Neural crest cell (in vitro differentiated cells): ENCODE measurements at regions not wholly inside any gene's neighbourhood (a gene's known extent, or its start where the extent isn't known, plus 50 kb on each side); places are given as distances from the start of the nearest gene placed in this dataset.

ENCODE experiments used
- DNase-seq: peaks from one replicate; pipeline ENCODE4 v3.0.0; 2021; ENCODE audit warnings: low read depth, mixed read lengths, low spot score
- H3K27ac Mint-ChIP-seq: one replicate; pipeline ENCODE4 v1.8.0; 2021; ENCODE audit warnings: mild to moderate bottlenecking, mixed read lengths; ENCODE audit not compliant: unreplicated experiment
- H3K27me3 Mint-ChIP-seq: 2 replicates; pipeline ENCODE4 v1.8.0; 2021; ENCODE audit warnings: low read depth, mild to moderate bottlenecking, mixed read lengths
- H3K36me3 Mint-ChIP-seq: 2 replicates; pipeline ENCODE4 v1.8.0; 2021; ENCODE audit warnings: low read depth, mild to moderate bottlenecking, mixed read lengths
- H3K4me1 Mint-ChIP-seq: 2 replicates; pipeline ENCODE4 v1.8.0; 2021; ENCODE audit warnings: mixed read lengths
- H3K4me3 Mint-ChIP-seq: one replicate; pipeline ENCODE4 v1.8.0; 2021; ENCODE audit warnings: mild to moderate bottlenecking, mixed read lengths
- H3K9me3 Mint-ChIP-seq: 2 replicates; pipeline ENCODE4 v1.8.0; 2021; ENCODE audit warnings: mixed read lengths
- CTCF ChIP-seq: fragments of 200-600 bp; sonication (generic); conservative IDR thresholded peaks from 2 replicates; pipeline ENCODE4 v1.5.0; 2021; ENCODE audit warnings: antibody characterized with exemption, mild to moderate bottlenecking

GRCh38 chr21:19402870-19403269 is 999.3 kb upstream of the TMPRSS15 start:
- Mint-ChIP-seq H3K4me1 (no peaks in the 10 kb centered on the region), H3K27ac (no peak overlapping the region), H3K9me3 (no peaks in the 10 kb centered on the region), H3K36me3 (no peaks in the 10 kb centered on the region), H3K4me3 (no peak overlapping the region), H3K27me3 (no peaks in the 10 kb centered on the region)
- DNase-seq: no peak
- no peak for TF ChIP-seq CTCF

GRCh38 chr21:19405326-19405725 is 1001.7 kb upstream of the TMPRSS15 start:
- no peak for TF ChIP-seq CTCF
- H3K4me3 Mint-ChIP-seq: no peak overlapping the region
- no peaks in the 10 kb centered on the region for H3K9me3 Mint-ChIP-seq
- no peaks in the 10 kb centered on the region for H3K4me1 Mint-ChIP-seq
- no peak for DNase-seq
- H3K27me3 Mint-ChIP-seq: no peaks in the 10 kb centered on the region
- H3K36me3 Mint-ChIP-seq: no peaks in the 10 kb centered on the region
- H3K27ac Mint-ChIP-seq: no peak overlapping the region

GRCh38 chr21:19420565-19420964 is 1017.0 kb upstream of the TMPRSS15 start:
- no peak overlapping the region for H3K27ac Mint-ChIP-seq
- no peak for DNase-seq

GRCh38 chr21:19433623-19434022 is 1030.0 kb upstream of the TMPRSS15 start:
- H3K27ac Mint-ChIP-seq: no peak overlapping the region
- no peaks in the 10 kb centered on the region for H3K4me1 Mint-ChIP-seq
- DNase-seq: no peak
- H3K36me3 Mint-ChIP-seq: peaks cover 2% of the 10 kb centered on the region
- peaks cover 8% of the 10 kb centered on the region for H3K9me3 Mint-ChIP-seq
- no peak overlapping the region for H3K4me3 Mint-ChIP-seq
- no peaks in the 10 kb centered on the region for H3K27me3 Mint-ChIP-seq
- no peak for TF ChIP-seq CTCF

More at GRCh38 chr21:19420565-19420964, 1017.0 kb upstream of the TMPRSS15 start:
- peaks cover 3% of the 10 kb centered on the region for H3K4me1 Mint-ChIP-seq
- peaks cover 2% of the 10 kb centered on the region for H3K36me3 Mint-ChIP-seq
- peaks cover 12% of the 10 kb centered on the region for H3K9me3 Mint-ChIP-seq
- TF ChIP-seq CTCF: no peak
- H3K27me3 Mint-ChIP-seq: no peaks in the 10 kb centered on the region
- no peak overlapping the region for H3K4me3 Mint-ChIP-seq

GRCh38 chr21:19440792-19441655 is 1037.4 kb upstream of the TMPRSS15 start:
- no peak for DNase-seq
- H3K4me1 Mint-ChIP-seq: no peaks in the 10 kb centered on the region
- H3K36me3 Mint-ChIP-seq: no peaks in the 10 kb centered on the region
- no peaks in the 10 kb centered on the region for H3K9me3 Mint-ChIP-seq
- H3K27ac Mint-ChIP-seq: no peak overlapping the region
- no peak for TF ChIP-seq CTCF
- no peak overlapping the region for H3K4me3 Mint-ChIP-seq
- no peaks in the 10 kb centered on the region for H3K27me3 Mint-ChIP-seq
